Keratinocyte (primary cell): ENCODE measurements at regions not wholly inside any gene's neighbourhood (a gene's known extent, or its start where the extent isn't known, plus 50 kb on each side); places are given as distances from the start of the nearest gene placed in this dataset.

Source experiments
- EZH2 ChIP-seq: IDR thresholded peaks from one replicate; pipeline ENCODE4 v1.6.1; 2012; ENCODE audit warnings: inconsistent platforms, mild to moderate bottlenecking, low read length, moderate library complexity
- TF ChIP-seq, protein P1 (sequence below), 3 experiments: IDR thresholded peaks in 1 of 3; conservative IDR thresholded peaks in 1 of 3; optimal IDR thresholded peaks in 1 of 3; 2 replicates in 2 of 3; 3 replicates in 1 of 3; pipeline versions ENCODE3 to v1.5.1; 2011; ENCODE audit warnings: low read length in 3 of 3, mild to moderate bottlenecking in 3 of 3, moderate library complexity in 2 of 3, control low read depth in 1 of 3, inconsistent platforms in 1 of 3; ENCODE audit not compliant: insufficient read depth in 2 of 3; ENCODE audit errors: extremely low read depth in 1 of 3

DNA sequence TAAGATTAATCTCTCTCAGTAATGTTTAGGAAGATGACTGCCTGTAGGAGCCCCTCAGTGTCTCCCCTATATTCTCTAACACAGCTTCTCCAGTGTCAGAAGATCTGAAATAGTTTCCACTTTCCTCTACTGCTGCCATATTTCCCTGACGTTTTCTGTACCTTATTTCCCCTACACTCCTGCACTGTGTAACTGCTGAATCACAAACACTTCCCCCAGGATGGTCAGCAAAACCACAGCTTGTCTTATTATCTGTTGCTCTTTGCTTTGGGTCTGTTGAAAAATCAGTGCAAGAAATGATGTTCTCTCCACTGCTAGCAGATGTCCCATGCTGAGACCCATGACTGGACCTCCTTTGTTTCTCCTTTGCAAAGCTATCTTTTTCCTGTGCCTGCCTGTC, 441.7 kb downstream of the EPHA4 start:
- no peak for TF ChIP-seq EZH2
- TF ChIP-seq, protein P1, sequence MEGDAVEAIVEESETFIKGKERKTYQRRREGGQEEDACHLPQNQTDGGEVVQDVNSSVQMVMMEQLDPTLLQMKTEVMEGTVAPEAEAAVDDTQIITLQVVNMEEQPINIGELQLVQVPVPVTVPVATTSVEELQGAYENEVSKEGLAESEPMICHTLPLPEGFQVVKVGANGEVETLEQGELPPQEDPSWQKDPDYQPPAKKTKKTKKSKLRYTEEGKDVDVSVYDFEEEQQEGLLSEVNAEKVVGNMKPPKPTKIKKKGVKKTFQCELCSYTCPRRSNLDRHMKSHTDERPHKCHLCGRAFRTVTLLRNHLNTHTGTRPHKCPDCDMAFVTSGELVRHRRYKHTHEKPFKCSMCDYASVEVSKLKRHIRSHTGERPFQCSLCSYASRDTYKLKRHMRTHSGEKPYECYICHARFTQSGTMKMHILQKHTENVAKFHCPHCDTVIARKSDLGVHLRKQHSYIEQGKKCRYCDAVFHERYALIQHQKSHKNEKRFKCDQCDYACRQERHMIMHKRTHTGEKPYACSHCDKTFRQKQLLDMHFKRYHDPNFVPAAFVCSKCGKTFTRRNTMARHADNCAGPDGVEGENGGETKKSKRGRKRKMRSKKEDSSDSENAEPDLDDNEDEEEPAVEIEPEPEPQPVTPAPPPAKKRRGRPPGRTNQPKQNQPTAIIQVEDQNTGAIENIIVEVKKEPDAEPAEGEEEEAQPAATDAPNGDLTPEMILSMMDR (optimal IDR thresholded peaks at IDR 0.05 in 1 of 3, IDR thresholded peaks at IDR 0.05 in 1 of 3, conservative IDR thresholded peaks at IDR 0.05 in 1 of 3; ENCODE audit: extremely low read depth in 1 of 3, insufficient read depth in 2 of 3, low read length in 3 of 3), result no peak
